AG08395 (cell line): ENCODE measurements at regions not wholly inside any gene's neighbourhood (a gene's known extent, or its start where the extent isn't known, plus 50 kb on each side); places are given as distances from the start of the nearest gene placed in this dataset.
A peak's percentile ranks its signal among the peaks of the same experiment; 100 is the strongest.

Source experiments
- DNase-seq: peaks from one replicate; pipeline ENCODE4 v3.0.0; 2012; ENCODE audit warnings: mixed read lengths, low spot score

GRCh38 chr5:54717870-54718269 lies 200.3 kb downstream of the SNX18 start:
- no peak for DNase-seq

- DNase-seq = no peak
Measured at GRCh38 chr5:54717459-54717858, 199.9 kb downstream of the SNX18 start.

- no peak for DNase-seq
Measured at GRCh38 chr5:54713923-54714581, 196.5 kb downstream of the SNX18 start.

GRCh38 chr5:54709096-54709495 lies 191.5 kb downstream of the SNX18 start:
- DNase-seq = no peak

GRCh38 chr5:54707841-54708240 lies 190.3 kb downstream of the SNX18 start:
- DNase-seq = no peak

- no peak for DNase-seq
Measured at GRCh38 chr5:54705994-54706653, 188.6 kb downstream of the SNX18 start.

- no peak for DNase-seq
Measured at GRCh38 chr5:54704825-54705224, 187.3 kb downstream of the SNX18 start.

- DNase-seq = no peak
Measured at GRCh38 chr5:54704333-54704732, 186.8 kb downstream of the SNX18 start.

- DNase-seq = no peak
Measured at GRCh38 chr5:54703565-54704255, 186.2 kb downstream of the SNX18 start.

GRCh38 chr5:54703133-54703532 lies 185.6 kb downstream of the SNX18 start:
- DNase-seq = peak; percentile 94

GRCh38 chr5:54702470-54702869 lies 184.9 kb downstream of the SNX18 start:
- DNase-seq = no peak

GRCh38 chr5:54700986-54701578 lies 183.5 kb downstream of the SNX18 start:
- peak; percentile 88 for DNase-seq

GRCh38 chr5:54696931-54697330 lies 179.4 kb downstream of the SNX18 start:
- no peak for DNase-seq

- DNase-seq = no peak
Measured at GRCh38 chr5:54696346-54696745, 178.8 kb downstream of the SNX18 start.

GRCh38 chr5:54695198-54695966 lies 177.8 kb downstream of the SNX18 start:
- no peak for DNase-seq

- DNase-seq = no peak
Measured at GRCh38 chr5:54693936-54694657, 176.5 kb downstream of the SNX18 start.

- no peak for DNase-seq
Measured at GRCh38 chr5:54692631-54693030, 175.1 kb downstream of the SNX18 start.

- no peak for DNase-seq
Measured at GRCh38 chr5:54691656-54692055, 174.1 kb downstream of the SNX18 start.

- no peak for DNase-seq
Measured at GRCh38 chr5:54689411-54690251, 172.1 kb downstream of the SNX18 start.

GRCh38 chr5:54680998-54681397 lies 163.4 kb downstream of the SNX18 start:
- DNase-seq = no peak

- DNase-seq = no peak
Measured at GRCh38 chr5:54679686-54680085, 162.1 kb downstream of the SNX18 start.
